Stimulated activated CD4-positive, alpha-beta T cell treated with anti-CD3 and anti-CD28 coated beads, Interleukin-1b, Interleukin-23, amount 100 ng/mL, for 48 hours (primary cell): ENCODE measurements at regions not wholly inside any gene's neighbourhood (a gene's known extent, or its start where the extent isn't known, plus 50 kb on each side); places are given as distances from the start of the nearest gene placed in this dataset.

Experiments
- DNase-seq: peaks from one replicate; pipeline ENCODE4 v3.0.0-alpha.2; 2020

DNA sequence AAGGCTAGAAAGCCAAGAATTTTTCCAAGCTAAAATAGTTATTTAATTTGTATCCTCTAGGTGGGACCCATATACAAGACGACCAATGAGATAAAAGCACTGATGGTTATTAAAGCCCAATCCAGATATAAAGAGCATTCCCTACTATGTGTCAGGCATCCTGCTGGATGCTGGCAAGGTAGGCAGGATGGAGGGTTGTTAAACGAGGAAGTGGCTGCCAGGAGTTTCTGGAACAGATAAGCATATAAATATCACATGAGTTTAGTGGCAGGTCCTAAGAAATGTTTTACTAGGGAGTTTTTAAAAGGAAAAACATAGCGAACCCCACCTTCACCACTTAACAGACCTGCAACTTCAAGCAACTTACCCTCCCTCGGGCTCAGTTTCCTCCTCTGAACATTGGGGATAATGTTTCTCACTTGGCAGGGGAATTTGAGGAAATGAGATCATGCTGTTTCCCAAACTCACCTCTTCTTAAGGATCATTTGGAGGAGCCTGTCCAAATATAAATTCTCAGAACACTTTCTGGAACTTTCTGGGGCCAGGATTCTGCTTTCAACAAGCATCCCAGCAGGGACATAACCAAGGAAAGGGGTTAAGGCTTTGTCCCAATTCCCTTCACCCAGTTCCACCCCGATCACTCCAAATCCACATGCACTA, 94.3 kb upstream of the LDB2 start:
- no peak for DNase-seq

DNA sequence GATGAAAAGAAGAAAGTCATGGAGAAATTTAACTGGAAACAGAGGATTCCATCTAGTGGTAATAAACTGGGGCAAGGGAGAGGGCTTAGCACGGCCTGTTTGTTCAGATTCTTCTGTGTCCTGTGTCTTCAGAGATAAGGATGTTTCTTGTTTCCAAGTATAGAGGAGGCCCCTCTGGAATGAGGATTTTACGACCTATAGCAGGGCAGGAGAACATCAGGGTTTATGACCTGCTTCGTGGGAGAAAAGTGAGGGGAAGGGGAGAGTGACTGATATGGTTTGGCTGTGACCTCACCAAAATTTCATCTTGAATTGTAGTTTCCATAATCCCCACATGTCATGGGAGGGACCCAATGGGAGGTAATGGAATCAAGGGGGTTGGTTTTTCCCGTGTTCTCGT, 93.0 kb upstream of the LDB2 start:
- DNase-seq: no peak

DNA sequence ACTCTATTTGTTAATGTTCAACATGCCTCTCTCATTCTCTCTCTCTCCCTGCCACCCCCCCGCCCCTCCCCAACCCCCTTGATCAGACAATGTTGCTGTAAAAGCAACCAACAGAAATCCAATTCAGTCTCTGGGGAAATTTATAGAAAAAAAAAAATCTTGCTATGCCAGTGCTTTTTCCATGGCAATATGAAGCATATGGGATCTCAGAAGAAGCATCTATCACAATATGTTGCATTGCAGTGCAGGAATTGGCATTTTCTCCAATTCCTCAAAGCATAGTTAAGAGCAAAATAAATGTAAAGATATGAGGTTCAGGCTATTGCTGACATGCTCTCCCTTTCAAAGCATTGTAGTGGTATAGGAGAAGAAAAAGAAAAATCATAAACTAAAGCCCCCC, 90.9 kb upstream of the LDB2 start:
- no peak for DNase-seq

DNA sequence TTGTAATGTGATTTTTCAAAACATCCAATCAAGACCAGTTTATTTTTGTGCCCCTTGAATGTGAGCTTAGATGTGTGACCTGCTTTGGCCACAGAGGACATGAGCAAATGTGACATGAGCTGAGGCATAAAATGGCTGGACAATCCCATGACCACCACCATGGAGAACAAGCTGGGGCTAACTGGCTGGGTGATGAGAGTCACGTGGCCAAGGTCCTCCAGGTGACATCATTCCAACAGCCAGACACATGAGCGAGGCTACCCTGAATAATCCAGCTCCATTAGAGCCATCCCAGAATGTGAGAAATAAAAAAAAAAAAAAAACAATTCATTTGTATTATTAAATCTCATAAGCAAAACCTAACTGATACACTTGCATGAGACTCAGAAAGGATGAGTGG, 90.4 kb upstream of the LDB2 start:
- DNase-seq: no peak

DNA sequence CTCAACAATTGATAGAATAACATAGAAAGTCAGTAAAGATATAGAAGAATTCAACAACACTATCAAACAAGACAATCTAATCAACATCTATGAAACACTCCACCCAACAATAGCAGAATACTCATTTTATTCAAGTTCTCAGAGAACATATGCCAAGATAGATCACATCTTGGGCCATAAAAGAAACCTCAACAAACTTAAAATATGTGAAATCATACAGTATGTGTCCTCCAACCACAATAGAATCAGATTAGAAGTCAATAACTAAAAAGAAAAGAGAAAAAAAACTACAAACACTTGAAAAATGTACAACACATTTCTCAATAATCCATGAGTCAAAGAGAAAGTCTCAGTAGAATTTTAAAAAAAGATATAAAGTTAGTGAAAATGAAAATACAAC, 78.6 kb upstream of the LDB2 start:
- no peak for DNase-seq

DNA sequence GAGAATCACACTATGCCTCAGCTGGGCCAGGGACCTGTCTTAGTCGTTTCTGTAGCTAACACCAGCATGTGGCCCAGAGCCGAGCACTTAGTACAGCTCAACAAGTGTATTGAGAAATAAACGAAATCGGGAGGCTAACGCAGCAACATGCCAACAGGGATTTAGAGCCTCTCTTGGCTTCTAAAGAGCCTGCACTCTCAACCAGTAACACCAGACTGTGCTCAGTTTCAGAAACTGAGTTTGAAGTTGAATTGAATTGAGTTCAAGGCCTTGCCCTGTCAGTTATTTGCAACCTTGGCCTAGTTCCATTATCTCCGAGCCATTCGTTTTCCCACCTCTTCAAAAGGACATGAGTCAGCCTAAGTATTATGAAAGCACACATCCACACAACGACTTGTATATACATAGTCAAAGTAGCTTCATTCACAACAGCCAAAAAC, 71.3 kb upstream of the LDB2 start:
- no peak for DNase-seq

DNA sequence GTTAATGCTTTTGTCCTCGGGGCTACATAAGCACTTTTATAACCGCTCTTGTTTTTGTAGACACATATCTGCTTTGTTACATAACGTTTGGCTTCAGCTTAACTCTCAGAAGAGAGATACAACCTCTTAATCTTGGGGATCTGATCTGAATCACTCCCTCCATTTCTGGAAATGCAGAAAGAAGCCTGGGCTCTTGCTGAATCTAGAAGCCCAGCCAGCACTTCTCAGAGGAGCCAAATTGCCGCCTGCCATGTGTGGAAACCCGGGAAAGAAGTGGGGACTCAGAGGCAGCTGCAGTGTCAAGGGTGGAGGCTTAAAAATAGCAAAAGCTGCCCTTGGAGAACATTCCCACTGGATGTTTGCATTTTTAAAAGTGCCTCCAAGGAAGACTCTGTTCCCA, 69.3 kb upstream of the LDB2 start:
- DNase-seq: no peak

DNA sequence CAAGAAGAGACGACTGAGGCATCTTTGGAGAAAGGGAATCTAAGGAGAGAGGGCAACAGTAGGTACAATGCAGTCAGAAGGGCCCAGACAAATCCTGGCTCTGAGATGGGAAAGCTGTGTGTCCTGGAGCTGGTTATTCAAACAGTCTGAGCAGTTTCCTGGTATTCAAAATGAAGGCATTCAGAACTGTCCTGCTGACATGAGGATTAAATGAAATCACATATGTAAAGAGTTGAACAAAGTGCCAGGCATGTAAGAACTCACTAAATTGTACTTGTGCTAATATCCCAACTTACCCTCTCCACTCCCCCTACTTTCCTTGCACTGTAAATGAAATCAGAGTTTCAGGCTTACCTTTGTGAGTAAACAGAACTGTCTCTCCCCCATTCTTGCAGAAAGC, 60.9 kb upstream of the LDB2 start:
- no peak for DNase-seq

DNA sequence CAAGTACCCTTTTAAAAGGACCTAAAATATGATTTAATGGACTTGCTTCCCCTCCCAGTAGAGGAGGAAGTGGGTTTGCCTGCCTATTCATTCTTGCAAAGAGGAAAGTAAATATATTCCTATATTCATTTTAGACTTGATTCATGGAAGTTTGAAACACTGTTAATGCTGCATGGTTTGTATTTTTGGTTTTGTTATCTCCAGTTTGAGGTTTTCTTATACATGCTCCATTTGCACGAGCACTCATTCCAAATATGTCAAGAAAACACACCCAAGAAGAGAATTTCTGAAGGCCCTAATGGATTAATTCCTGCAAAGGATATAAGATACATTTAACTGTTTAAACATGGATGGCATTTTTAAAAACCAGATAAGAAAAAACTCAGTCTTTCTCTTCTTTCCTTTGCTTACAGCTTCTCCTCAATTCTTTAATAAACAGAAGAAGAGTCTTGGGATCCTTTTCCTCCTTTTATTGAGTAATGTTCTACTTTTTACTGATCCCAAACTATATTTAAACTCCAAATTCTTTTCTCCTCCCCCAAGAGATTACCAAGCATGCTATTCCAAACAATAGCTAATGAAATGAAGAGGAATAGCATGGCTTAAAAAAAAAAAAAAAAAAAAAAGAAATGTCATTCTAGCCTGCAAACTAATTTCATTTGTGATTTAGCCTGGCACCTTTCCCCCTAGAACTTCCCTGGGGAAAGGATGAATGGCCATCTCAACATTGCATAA, 54.6 kb upstream of the LDB2 start:
- no peak for DNase-seq

DNA sequence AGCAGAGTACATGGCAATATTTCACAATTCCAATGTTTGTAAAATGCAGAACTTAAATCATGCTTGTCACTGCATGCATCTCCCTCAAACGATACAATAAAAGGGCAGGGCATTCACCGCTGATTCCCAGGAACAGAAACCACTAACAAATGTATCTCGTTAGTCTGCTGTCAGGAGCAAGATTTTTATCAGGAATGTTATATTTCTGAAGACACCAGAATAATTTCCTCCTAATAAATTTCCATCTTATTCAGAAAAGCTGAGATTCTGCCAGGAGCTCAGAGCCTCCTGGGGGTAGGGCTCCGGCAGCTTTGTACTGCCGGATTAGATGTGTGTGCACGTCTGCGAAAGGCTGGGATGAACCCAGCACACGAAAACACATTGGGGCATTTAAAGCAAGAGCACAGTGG, 54.0 kb upstream of the LDB2 start:
- DNase-seq: no peak
